Hepatocyte (in vitro differentiated cells): ENCODE measurements at regions not wholly inside any gene's neighbourhood (a gene's known extent, or its start where the extent isn't known, plus 50 kb on each side); places are given as distances from the start of the nearest gene placed in this dataset.
"Not testable (repeated sequence)": the region's sequence is repeated elsewhere in the genome, so short reads cannot be mapped to it uniquely, and the experiment has no call there.

Source experiments
- DNase-seq: peaks from one replicate; pipeline ENCODE4 v3.0.0-alpha.2; 2016; ENCODE audit warnings: low spot score
- H2AFZ ChIP-seq: fragments of 200-600 bp; sonication (generic); 2 replicates; pipeline ENCODE4 v1.6.0; 2016; ENCODE audit warnings: antibody characterized with exemption, mild to moderate bottlenecking
- H3K27ac ChIP-seq: fragments of 200-600 bp; sonication (generic); 2 replicates; pipeline ENCODE4 v1.5.1; 2016; ENCODE audit warnings: mild to moderate bottlenecking
- H3K27me3 ChIP-seq: fragments of 200-600 bp; sonication (generic); 2 replicates; pipeline ENCODE4 v1.6.1; 2016
- H3K36me3 ChIP-seq: fragments of 200-600 bp; sonication (generic); replicated peaks from 2 replicates; pipeline ENCODE4 v1.5.1; 2016; ENCODE audit warnings: low read depth; ENCODE audit not compliant: insufficient read depth
- H3K4me1 ChIP-seq: fragments of 200-600 bp; sonication (generic); 2 replicates; pipeline ENCODE4 v1.5.1; 2016; ENCODE audit warnings: mild to moderate bottlenecking, moderate library complexity; ENCODE audit not compliant: insufficient read depth
- H3K4me2 ChIP-seq: fragments of 200-600 bp; sonication (generic); 2 replicates; pipeline ENCODE4 v1.6.0; 2016
- H3K4me3 ChIP-seq: fragments of 200-600 bp; sonication (generic); 2 replicates; pipeline ENCODE4 v1.5.1; 2016; ENCODE audit warnings: mild to moderate bottlenecking
- H3K79me2 ChIP-seq: fragments of 200-600 bp; sonication (generic); 2 replicates; pipeline ENCODE4 v1.6.0; 2017; ENCODE audit warnings: mild to moderate bottlenecking
- H3K9me2 ChIP-seq: fragments of 200-600 bp; sonication (generic); replicated peaks from 2 replicates; pipeline ENCODE4 v1.6.0; 2017; ENCODE audit warnings: mild to moderate bottlenecking; ENCODE audit not compliant: insufficient read depth
- H3K9me3 ChIP-seq: fragments of 200-600 bp; sonication (generic); 2 replicates; pipeline ENCODE4 v1.5.1; 2016; ENCODE audit warnings: low read depth, mild to moderate bottlenecking
- H4K20me1 ChIP-seq: fragments of 200-600 bp; sonication (generic); 2 replicates; pipeline ENCODE4 v1.6.0; 2016; ENCODE audit warnings: mild to moderate bottlenecking; ENCODE audit not compliant: insufficient read depth, poor library complexity, severe bottlenecking
- CTCF ChIP-seq: fragments of 200-600 bp; sonication (generic); IDR thresholded peaks from 2 replicates; pipeline ENCODE4 v1.5.1; 2016; ENCODE audit warnings: antibody characterized with exemption, mild to moderate bottlenecking; ENCODE audit not compliant: poor library complexity
- EZH2 ChIP-seq: fragments of 200-600 bp; sonication (generic); IDR thresholded peaks from 2 replicates; pipeline ENCODE4 v1.6.1; 2016; ENCODE audit warnings: antibody characterized with exemption, mild to moderate bottlenecking, borderline replicate concordance
- EZH2phosphoT487 ChIP-seq: fragments of 200-600 bp; sonication (generic); IDR thresholded peaks from one replicate; pipeline ENCODE4 v1.6.1; 2018; ENCODE audit warnings: antibody characterized with exemption, mild to moderate bottlenecking, low read depth, moderate library complexity; ENCODE audit not compliant: unreplicated experiment, severe bottlenecking
- WGBS: methylation state at CpG from one replicate; pipeline ENCODE4 v1.1.6; 2016; ENCODE audit warnings: low lambda C conversion rate; ENCODE audit errors: missing lambda C conversion rate; 5-methylcytosine and 5-hydroxymethylcytosine counted together

GRCh38 chr2:428591-428990 is 140.7 kb upstream of the ALKAL2 start:
- no peak for DNase-seq
- Histone ChIP-seq H3K27me3 (no peaks in the 10 kb centered on the region), H3K27ac (no peak overlapping the region), H3K4me1 (no peaks in the 10 kb centered on the region), H3K9me3 (no peaks in the 10 kb centered on the region), H3K36me3 (no peaks in the 10 kb centered on the region), H3K4me2 (no peak overlapping the region), H2AFZ (no peak overlapping the region), H3K9me2 (no peaks in the 10 kb centered on the region), H3K79me2 (no peaks in the 10 kb centered on the region), H3K4me3 (no peak overlapping the region), H4K20me1 (no peaks in the 10 kb centered on the region)
- 93% methylated on average over 7 of the region's 7 CpGs for whole genome bisulfite sequencing
- no peak for TF ChIP-seq CTCF
- TF ChIP-seq EZH2phosphoT487, result no peak
- TF ChIP-seq EZH2, result no peak

GRCh38 chr2:426696-427095 is 138.8 kb upstream of the ALKAL2 start:
- H3K4me2 ChIP-seq, DNase-seq, H3K27me3 ChIP-seq, H3K9me2 ChIP-seq, H3K27ac ChIP-seq, H3K79me2 ChIP-seq, H3K4me1 ChIP-seq, H3K4me3 ChIP-seq, H3K9me3 ChIP-seq, H2AFZ ChIP-seq, H3K36me3 ChIP-seq, H4K20me1 ChIP-seq: not testable (repeated sequence)
- no CpG with 5 or more reads among the region's 47 CpGs for WGBS

- Histone ChIP-seq H3K9me3 (no peaks in the 10 kb centered on the region), H3K36me3 (no peaks in the 10 kb centered on the region), H4K20me1 (no peaks in the 10 kb centered on the region), H3K27ac (no peak overlapping the region), H3K9me2 (no peaks in the 10 kb centered on the region), H3K27me3 (no peaks in the 10 kb centered on the region), H3K4me2 (no peak overlapping the region), H2AFZ (no peak overlapping the region), H3K4me3 (no peak overlapping the region), H3K79me2 (no peaks in the 10 kb centered on the region), H3K4me1 (no peaks in the 10 kb centered on the region)
- 95% methylated on average over 17 of the region's 17 CpGs for WGBS
- DNase-seq, result no peak
- TF ChIP-seq EZH2, result no peak
- TF ChIP-seq EZH2phosphoT487, result no peak
- TF ChIP-seq CTCF, result no peak
Measured at GRCh38 chr2:425947-426346, 138.1 kb upstream of the ALKAL2 start.

GRCh38 chr2:425243-425642 is 137.4 kb upstream of the ALKAL2 start:
- no peak overlapping the region for H2AFZ ChIP-seq
- no peaks in the 10 kb centered on the region for H3K79me2 ChIP-seq
- no peak for DNase-seq
- TF ChIP-seq EZH2phosphoT487 (no peak), EZH2 (no peak), CTCF (no peak)
- no peaks in the 10 kb centered on the region for H3K9me3 ChIP-seq
- 83% methylated on average over 8 of the region's 8 CpGs for WGBS
- no peaks in the 10 kb centered on the region for H3K9me2 ChIP-seq
- no peak overlapping the region for H3K27ac ChIP-seq
- no peaks in the 10 kb centered on the region for H3K4me1 ChIP-seq
- no peaks in the 10 kb centered on the region for H3K27me3 ChIP-seq
- H4K20me1 ChIP-seq, result no peaks in the 10 kb centered on the region
- no peak overlapping the region for H3K4me3 ChIP-seq
- no peak overlapping the region for H3K4me2 ChIP-seq
- H3K36me3 ChIP-seq, result no peaks in the 10 kb centered on the region
